ENCODE measurements at regions not wholly inside any gene's neighbourhood (a gene's known extent, or its start where the extent isn't known, plus 50 kb on each side); places are given as distances from the start of the nearest gene placed in this dataset.

DNA sequence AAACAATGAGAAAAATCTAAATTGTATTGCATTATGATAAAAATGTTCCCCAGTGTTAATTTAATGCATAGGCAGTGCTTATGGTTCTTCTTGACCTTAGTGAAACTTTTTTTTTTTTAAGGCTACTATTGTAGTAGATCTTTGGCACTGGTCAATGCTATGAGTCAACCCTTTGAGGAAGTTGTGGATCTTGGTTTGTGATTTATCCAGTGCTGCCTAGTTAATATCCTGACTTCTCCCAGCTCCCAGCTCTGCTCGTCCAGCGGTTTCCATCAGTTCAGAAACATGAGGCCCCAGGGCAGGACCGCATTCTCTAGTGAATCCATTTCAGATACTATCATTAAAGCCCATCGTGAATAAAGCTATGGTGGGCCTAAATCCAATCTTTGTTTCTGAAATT, 364.5 kb upstream of the JARID2 start:
- TF ChIP-seq, protein P1, sequence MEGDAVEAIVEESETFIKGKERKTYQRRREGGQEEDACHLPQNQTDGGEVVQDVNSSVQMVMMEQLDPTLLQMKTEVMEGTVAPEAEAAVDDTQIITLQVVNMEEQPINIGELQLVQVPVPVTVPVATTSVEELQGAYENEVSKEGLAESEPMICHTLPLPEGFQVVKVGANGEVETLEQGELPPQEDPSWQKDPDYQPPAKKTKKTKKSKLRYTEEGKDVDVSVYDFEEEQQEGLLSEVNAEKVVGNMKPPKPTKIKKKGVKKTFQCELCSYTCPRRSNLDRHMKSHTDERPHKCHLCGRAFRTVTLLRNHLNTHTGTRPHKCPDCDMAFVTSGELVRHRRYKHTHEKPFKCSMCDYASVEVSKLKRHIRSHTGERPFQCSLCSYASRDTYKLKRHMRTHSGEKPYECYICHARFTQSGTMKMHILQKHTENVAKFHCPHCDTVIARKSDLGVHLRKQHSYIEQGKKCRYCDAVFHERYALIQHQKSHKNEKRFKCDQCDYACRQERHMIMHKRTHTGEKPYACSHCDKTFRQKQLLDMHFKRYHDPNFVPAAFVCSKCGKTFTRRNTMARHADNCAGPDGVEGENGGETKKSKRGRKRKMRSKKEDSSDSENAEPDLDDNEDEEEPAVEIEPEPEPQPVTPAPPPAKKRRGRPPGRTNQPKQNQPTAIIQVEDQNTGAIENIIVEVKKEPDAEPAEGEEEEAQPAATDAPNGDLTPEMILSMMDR (IDR thresholded peaks at IDR 0.05; ENCODE audit: low read length), result no peak
- TF ChIP-seq EZH2phosphoT487 (IDR thresholded peaks at IDR 0.05; ENCODE audit: low read length), result no peak

Measured in MM.1S (cell line).